OCI-LY7 (cell line): ENCODE measurements at regions not wholly inside any gene's neighbourhood (a gene's known extent, or its start where the extent isn't known, plus 50 kb on each side); places are given as distances from the start of the nearest gene placed in this dataset.

Experiments
- BruUV-seq: library from RNA; stranded (reverse); fragments of 400-500 nt; replicated peaks from 2 replicates; lab custom pipeline; 2021; lab: Mats Ljungman, UMichigan
- CTCF ChIA-PET: fragments of 300-600 bp; sonication (Branson Sonifier 250); formaldehyde crosslinking; loops from one replicate; lab custom pipeline; 2022; ENCODE audit warnings: antibody characterized with exemption; ENCODE audit not compliant: unreplicated experiment; lab: Charles Lee
- POLR2A ChIA-PET: fragments of 300-600 bp; sonication (Branson Sonifier 250); formaldehyde crosslinking; loops from one replicate; lab custom pipeline; 2022; ENCODE audit warnings: antibody characterized with exemption; lab: Charles Lee
- DNase-seq: peaks from one replicate; pipeline ENCODE4 v3.0.0-alpha.2; 2015; ENCODE audit warnings: low spot score
- H2AFZ ChIP-seq: fragments of 200-600 bp; sonication (generic), shearing (Covaris generic); 2 replicates; pipeline ENCODE4 v1.6.1; 2014; ENCODE audit warnings: mild to moderate bottlenecking, antibody characterized with exemption, low read length, moderate library complexity
- H3K27ac ChIP-seq: fragments of 200-600 bp; sonication (generic); 2 replicates; pipeline ENCODE4 v1.5.1; 2014; ENCODE audit warnings: mixed run types, low read depth, mild to moderate bottlenecking, moderate library complexity, low read length, inconsistent platforms; ENCODE audit not compliant: poor library complexity, severe bottlenecking
- H3K36me3 ChIP-seq: fragments of 200-600 bp; sonication (generic); 2 replicates; pipeline ENCODE4 v1.6.1; 2014; ENCODE audit warnings: mild to moderate bottlenecking, antibody characterized with exemption, low read length, moderate library complexity, mixed read lengths; ENCODE audit not compliant: insufficient read depth
- H3K4me1 ChIP-seq: fragments of 200-600 bp; sonication (generic); 2 replicates; pipeline ENCODE4 v1.5.1; 2014; ENCODE audit warnings: mild to moderate bottlenecking, low read length; ENCODE audit not compliant: insufficient read depth, poor library complexity, severe bottlenecking
- H3K4me2 ChIP-seq: fragments of 200-600 bp; sonication (generic); 2 replicates; pipeline ENCODE4 v1.6.1; 2014; ENCODE audit warnings: mild to moderate bottlenecking, low read length
- H3K4me3 ChIP-seq: fragments of 200-600 bp; sonication (generic); 2 replicates; pipeline ENCODE4 v1.5.1; 2014; ENCODE audit warnings: mild to moderate bottlenecking, low read depth, low read length; ENCODE audit not compliant: poor library complexity, severe bottlenecking
- H3K79me2 ChIP-seq: fragments of 200-600 bp; sonication (generic); 2 replicates; pipeline ENCODE4 v1.6.1; 2016; ENCODE audit warnings: low read depth, mild to moderate bottlenecking, low read length, moderate library complexity, mixed read lengths; ENCODE audit not compliant: insufficient read depth
- H3K9me2 ChIP-seq: fragments of 200-600 bp; sonication (generic); 2 replicates; pipeline ENCODE4 v1.6.1; 2016; ENCODE audit warnings: mild to moderate bottlenecking, low read length, mixed read lengths; ENCODE audit not compliant: insufficient read depth
- H3K9me3 ChIP-seq: fragments of 200-600 bp; sonication (generic); 2 replicates; pipeline ENCODE4 v1.6.1; 2014; ENCODE audit warnings: mild to moderate bottlenecking, mixed run types, low read length, mixed read lengths
- H4K20me1 ChIP-seq: fragments of 200-600 bp; sonication (generic); 2 replicates; pipeline ENCODE4 v1.6.1; 2014; ENCODE audit warnings: mild to moderate bottlenecking, antibody characterized with exemption, low read length, moderate library complexity, mixed read lengths; ENCODE audit not compliant: insufficient read depth
- EZH2phosphoT487 ChIP-seq: fragments of 200-600 bp; sonication (generic); IDR thresholded peaks from 2 replicates; pipeline ENCODE4 v1.6.1; 2018; ENCODE audit warnings: low read depth, borderline replicate concordance, mild to moderate bottlenecking, mixed run types, antibody characterized with exemption, low read length, moderate library complexity, mixed read lengths
- intact Hi-C: fragments of 100-400 bp; cut with micrococcal nuclease; formaldehyde crosslinking; loops from one replicate; pipeline ENCODE4 v1.10.0; 2022; ENCODE audit not compliant: unreplicated experiment
- TF ChIP-seq, protein P1 (sequence below): fragments of 200-600 bp; sonication (generic); conservative IDR thresholded peaks from 2 replicates; pipeline ENCODE4 v1.5.1; 2014; ENCODE audit warnings: mild to moderate bottlenecking, antibody characterized with exemption, low read length, moderate library complexity, mixed read lengths

DNA sequence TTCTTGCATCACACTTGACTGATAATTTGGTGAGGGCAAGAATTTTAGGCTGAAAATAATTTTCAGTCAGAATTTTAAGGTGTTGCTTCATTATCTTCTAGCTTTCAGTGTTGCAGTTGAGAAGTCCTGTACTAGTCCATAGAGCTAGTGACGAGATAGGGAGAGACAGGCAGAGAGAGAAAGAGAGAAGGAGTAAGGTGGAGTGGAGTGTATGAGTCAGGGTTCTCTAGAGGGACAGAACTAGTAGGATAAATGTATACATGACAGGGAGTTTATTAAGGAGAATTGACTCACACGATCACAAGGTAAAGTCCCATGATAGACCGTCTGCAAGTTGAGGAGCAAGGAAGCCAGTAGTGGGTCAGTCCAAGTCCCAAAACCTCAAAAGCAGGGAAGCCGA lies 127.2 kb downstream of the UTP18 start:
- Histone ChIP-seq H3K79me2 (no peaks in the 10 kb centered on the region), H3K4me1 (no peaks in the 10 kb centered on the region), H3K27ac (no peak overlapping the region), H3K9me3 (no peaks in the 10 kb centered on the region), H3K36me3 (no peaks in the 10 kb centered on the region), H2AFZ (no peak overlapping the region), H3K4me3 (no peak overlapping the region), H3K9me2 (no peaks in the 10 kb centered on the region), H3K4me2 (no peak overlapping the region), H4K20me1 (no peaks in the 10 kb centered on the region)
- ChIA-PET CTCF (no interaction called here), POLR2A (no interaction called here)
- BruUV-seq: no TSS peak
- no peak for TF ChIP-seq EZH2phosphoT487
- intact Hi-C loops: no loop called here
- no peak for DNase-seq

DNA sequence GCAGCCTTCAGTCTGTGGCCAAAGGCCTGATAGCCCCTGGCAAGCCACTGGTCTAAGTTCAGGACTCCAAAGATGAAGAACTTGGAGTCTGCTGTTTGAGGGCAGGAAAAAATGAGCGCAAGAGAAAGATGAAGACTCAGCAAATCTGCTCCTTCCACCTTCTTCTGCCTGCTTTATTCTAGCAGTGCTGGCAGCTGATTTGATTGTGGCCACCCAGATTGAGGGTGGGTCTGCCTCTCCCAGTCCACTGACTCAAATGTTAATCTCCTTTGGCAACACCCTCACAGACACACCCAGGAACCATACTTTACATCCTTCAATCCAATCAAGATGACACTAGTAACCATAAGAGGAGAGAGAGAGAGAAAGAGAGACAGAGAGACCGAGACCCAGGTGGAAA lies 127.6 kb downstream of the UTP18 start:
- Histone ChIP-seq H2AFZ (no peak overlapping the region), H3K4me2 (no peak overlapping the region), H3K79me2 (no peaks in the 10 kb centered on the region), H3K36me3 (no peaks in the 10 kb centered on the region), H3K27ac (no peak overlapping the region), H3K4me3 (no peak overlapping the region), H4K20me1 (no peaks in the 10 kb centered on the region), H3K9me2 (no peaks in the 10 kb centered on the region), H3K4me1 (no peaks in the 10 kb centered on the region), H3K9me3 (no peaks in the 10 kb centered on the region)
- no peak for TF ChIP-seq EZH2phosphoT487
- TF ChIP-seq, protein P1, sequence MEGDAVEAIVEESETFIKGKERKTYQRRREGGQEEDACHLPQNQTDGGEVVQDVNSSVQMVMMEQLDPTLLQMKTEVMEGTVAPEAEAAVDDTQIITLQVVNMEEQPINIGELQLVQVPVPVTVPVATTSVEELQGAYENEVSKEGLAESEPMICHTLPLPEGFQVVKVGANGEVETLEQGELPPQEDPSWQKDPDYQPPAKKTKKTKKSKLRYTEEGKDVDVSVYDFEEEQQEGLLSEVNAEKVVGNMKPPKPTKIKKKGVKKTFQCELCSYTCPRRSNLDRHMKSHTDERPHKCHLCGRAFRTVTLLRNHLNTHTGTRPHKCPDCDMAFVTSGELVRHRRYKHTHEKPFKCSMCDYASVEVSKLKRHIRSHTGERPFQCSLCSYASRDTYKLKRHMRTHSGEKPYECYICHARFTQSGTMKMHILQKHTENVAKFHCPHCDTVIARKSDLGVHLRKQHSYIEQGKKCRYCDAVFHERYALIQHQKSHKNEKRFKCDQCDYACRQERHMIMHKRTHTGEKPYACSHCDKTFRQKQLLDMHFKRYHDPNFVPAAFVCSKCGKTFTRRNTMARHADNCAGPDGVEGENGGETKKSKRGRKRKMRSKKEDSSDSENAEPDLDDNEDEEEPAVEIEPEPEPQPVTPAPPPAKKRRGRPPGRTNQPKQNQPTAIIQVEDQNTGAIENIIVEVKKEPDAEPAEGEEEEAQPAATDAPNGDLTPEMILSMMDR: no peak
- intact Hi-C loops: no loop called here
- DNase-seq: no peak
- no TSS peak for BruUV-seq
- CTCF ChIA-PET: no interaction called here
- POLR2A ChIA-PET: no interaction called here

DNA sequence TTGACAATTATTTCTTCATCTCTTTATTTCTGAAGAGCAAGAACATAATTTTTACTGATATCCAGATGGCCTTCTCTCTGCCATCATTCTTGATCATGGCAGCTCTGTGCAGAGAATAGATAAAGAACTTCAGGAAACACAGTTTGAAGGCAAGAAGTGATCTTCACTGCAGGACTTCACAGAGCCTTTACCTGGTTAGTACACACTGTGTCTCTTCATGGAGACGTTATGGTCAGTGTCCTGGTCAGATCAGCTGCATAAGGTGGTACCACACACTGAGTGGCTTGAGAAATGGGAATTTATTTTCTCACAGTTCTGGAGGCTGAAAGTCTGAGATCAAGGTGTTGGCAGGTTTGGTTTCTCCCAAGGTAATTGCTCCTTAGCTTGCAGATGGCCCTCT lies 129.5 kb downstream of the UTP18 start:
- intact Hi-C loops: no loop called here
- BruUV-seq: no TSS peak
- no peaks in the 10 kb centered on the region for H3K9me2 ChIP-seq
- H3K36me3 ChIP-seq: no peaks in the 10 kb centered on the region
- ChIA-PET CTCF (no interaction called here), POLR2A (interaction anchor here (0.6 kb wide), 1 partner anchor 72 kb away, joined by 3 read pairs; no protein-coding TSS in a partner anchor)
- DNase-seq: no peak
- H4K20me1 ChIP-seq: no peaks in the 10 kb centered on the region
- H3K79me2 ChIP-seq: no peaks in the 10 kb centered on the region
- no peak overlapping the region for H2AFZ ChIP-seq
- no peaks in the 10 kb centered on the region for H3K4me1 ChIP-seq
- H3K27ac ChIP-seq: no peak overlapping the region
- H3K4me2 ChIP-seq: no peak overlapping the region
- no peaks in the 10 kb centered on the region for H3K9me3 ChIP-seq
- H3K4me3 ChIP-seq: no peak overlapping the region
- TF ChIP-seq, protein P1: no peak
- TF ChIP-seq EZH2phosphoT487: no peak
